ENCODE measurements at regions not wholly inside any gene's neighbourhood (a gene's known extent, or its start where the extent isn't known, plus 50 kb on each side); places are given as distances from the start of the nearest gene placed in this dataset.

GRCh38 chr2:120952318-120952717 is 216.7 kb downstream of the GLI2 start:
- TF ChIP-seq CTCF (IDR thresholded peaks at IDR 0.05) (no peak), POLR2A (IDR thresholded peaks at IDR 0.05) (no peak)

All from upper lobe of left lung (tissue), 4 donors.